ENCODE measurements at regions not wholly inside any gene's neighbourhood (a gene's known extent, or its start where the extent isn't known, plus 50 kb on each side); places are given as distances from the start of the nearest gene placed in this dataset.

- no peaks in the 10 kb centered on the region for H3K4me1 ChIP-seq (ENCODE audit: insufficient read depth, low read length, severe bottlenecking)
- H3K9ac ChIP-seq (ENCODE audit: low read length) = no peak overlapping the region
- no peak overlapping the region for H3K4me2 ChIP-seq (ENCODE audit: low read length)
- TF ChIP-seq CTCF (IDR thresholded peaks at IDR 0.05; ENCODE audit: low read length) = no peak
- TF ChIP-seq EZH2 (IDR thresholded peaks at IDR 0.05; ENCODE audit: borderline replicate concordance, low read length) = no peak
- H3K9me3 ChIP-seq (ENCODE audit: low read length) = no peaks in the 10 kb centered on the region
- H3K36me3 ChIP-seq (ENCODE audit: insufficient read depth, low read length) = no peaks in the 10 kb centered on the region
- no peak overlapping the region for H2AFZ ChIP-seq (ENCODE audit: low read length)
- H4K20me1 ChIP-seq (ENCODE audit: insufficient read depth, low read length) = no peaks in the 10 kb centered on the region
- H3K79me2 ChIP-seq (ENCODE audit: insufficient read depth, low read length) = no peaks in the 10 kb centered on the region
- no peaks in the 10 kb centered on the region for H3F3A ChIP-seq (ENCODE audit: insufficient read depth, low read length)
- H3K27ac ChIP-seq (ENCODE audit: low read depth, low read length, poor library complexity, severe bottlenecking) = no peak overlapping the region
- no peaks in the 10 kb centered on the region for H3K9me2 ChIP-seq (ENCODE audit: low read depth, low read length)
- H3K4me3 ChIP-seq (ENCODE audit: low read depth, low read length, poor library complexity, severe bottlenecking) = no peak overlapping the region
- H3K27me3 ChIP-seq (ENCODE audit: insufficient read depth, low read length) = no peaks in the 10 kb centered on the region
Measured at GRCh38 chr11:106514706-106515105, 437.2 kb downstream of the AASDHPPT start.

- Histone ChIP-seq H2AFZ (ENCODE audit: low read length) (no peak overlapping the region), H3K9ac (ENCODE audit: low read length) (no peak overlapping the region), H3K27ac (ENCODE audit: low read depth, low read length, poor library complexity, severe bottlenecking) (no peak overlapping the region), H3K9me2 (ENCODE audit: low read depth, low read length) (no peaks in the 10 kb centered on the region), H3F3A (ENCODE audit: insufficient read depth, low read length) (no peaks in the 10 kb centered on the region), H3K4me3 (ENCODE audit: low read depth, low read length, poor library complexity, severe bottlenecking) (no peak overlapping the region), H3K4me2 (ENCODE audit: low read length) (no peak overlapping the region), H3K36me3 (ENCODE audit: insufficient read depth, low read length) (no peaks in the 10 kb centered on the region), H3K4me1 (ENCODE audit: insufficient read depth, low read length, severe bottlenecking) (no peaks in the 10 kb centered on the region), H3K79me2 (ENCODE audit: insufficient read depth, low read length) (no peaks in the 10 kb centered on the region), H4K20me1 (ENCODE audit: insufficient read depth, low read length) (no peaks in the 10 kb centered on the region), H3K27me3 (ENCODE audit: insufficient read depth, low read length) (no peaks in the 10 kb centered on the region), H3K9me3 (ENCODE audit: low read length) (no peaks in the 10 kb centered on the region)
- TF ChIP-seq EZH2 (IDR thresholded peaks at IDR 0.05; ENCODE audit: borderline replicate concordance, low read length) = no peak
- no peak for TF ChIP-seq CTCF (IDR thresholded peaks at IDR 0.05; ENCODE audit: low read length)
Measured at GRCh38 chr11:106517426-106517825, 440.0 kb downstream of the AASDHPPT start.

DNA sequence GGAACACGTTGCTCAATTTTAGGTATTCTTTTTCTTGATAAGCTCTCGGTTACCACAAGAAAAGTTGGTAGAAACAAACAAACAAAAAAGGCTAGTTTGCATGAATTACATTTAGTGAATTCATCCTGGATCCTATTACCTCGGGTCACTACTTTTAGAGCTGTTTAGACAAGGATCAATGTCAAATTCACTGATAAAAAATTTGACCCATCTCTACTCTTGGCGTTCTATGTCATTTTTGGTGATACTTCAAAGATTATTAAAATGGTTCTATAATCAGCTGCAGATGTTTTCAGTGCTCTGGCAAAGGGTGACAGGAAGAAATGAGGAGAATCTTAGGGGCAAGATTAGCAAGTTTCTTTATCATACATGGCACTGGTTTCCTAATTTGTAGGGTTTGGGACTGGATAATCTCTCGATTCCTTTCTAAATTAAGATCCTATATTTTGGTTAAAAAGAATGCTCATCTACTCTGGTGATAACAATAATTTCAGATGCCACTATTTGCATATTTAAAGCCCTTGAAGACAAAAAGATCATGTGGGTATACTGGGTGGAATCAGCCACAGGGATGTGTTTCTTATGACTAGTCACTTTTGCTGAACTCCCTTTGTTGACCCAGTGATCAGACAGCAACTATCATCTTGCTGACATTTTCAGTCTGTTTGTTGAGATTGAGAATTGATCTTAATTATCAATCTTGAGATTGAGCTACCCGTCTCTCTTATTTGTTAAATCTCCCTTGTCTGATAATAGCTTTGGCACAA is 442.9 kb downstream of the AASDHPPT start:
- H2AFZ ChIP-seq (ENCODE audit: low read length) = no peak overlapping the region
- no peaks in the 10 kb centered on the region for H4K20me1 ChIP-seq (ENCODE audit: insufficient read depth, low read length)
- no peaks in the 10 kb centered on the region for H3K9me3 ChIP-seq (ENCODE audit: low read length)
- H3K4me1 ChIP-seq (ENCODE audit: insufficient read depth, low read length, severe bottlenecking) = no peaks in the 10 kb centered on the region
- no peak overlapping the region for H3K27ac ChIP-seq (ENCODE audit: low read depth, low read length, poor library complexity, severe bottlenecking)
- H3K9ac ChIP-seq (ENCODE audit: low read length) = no peak overlapping the region
- no peaks in the 10 kb centered on the region for H3K27me3 ChIP-seq (ENCODE audit: insufficient read depth, low read length)
- no peak overlapping the region for H3K4me2 ChIP-seq (ENCODE audit: low read length)
- no peaks in the 10 kb centered on the region for H3F3A ChIP-seq (ENCODE audit: insufficient read depth, low read length)
- H3K9me2 ChIP-seq (ENCODE audit: low read depth, low read length) = no peaks in the 10 kb centered on the region
- H3K36me3 ChIP-seq (ENCODE audit: insufficient read depth, low read length) = no peaks in the 10 kb centered on the region
- no peaks in the 10 kb centered on the region for H3K79me2 ChIP-seq (ENCODE audit: insufficient read depth, low read length)
- H3K4me3 ChIP-seq (ENCODE audit: low read depth, low read length, poor library complexity, severe bottlenecking) = no peak overlapping the region
- no peak for TF ChIP-seq EZH2 (IDR thresholded peaks at IDR 0.05; ENCODE audit: borderline replicate concordance, low read length)
- no peak for TF ChIP-seq CTCF (IDR thresholded peaks at IDR 0.05; ENCODE audit: low read length)
